AG04449 (cell line): ENCODE measurements at regions not wholly inside any gene's neighbourhood (a gene's known extent, or its start where the extent isn't known, plus 50 kb on each side); places are given as distances from the start of the nearest gene placed in this dataset.

Experiments
- CTCF ChIA-PET: fragments of 350-600 bp; formaldehyde crosslinking; extraction: SDS; loops from one replicate; lab custom pipeline; 2021; ENCODE audit warnings: antibody characterized with exemption; lab: Yijun Ruan, JAX
- POLR2A ChIA-PET: fragments of 400-600, 350-600 bp; formaldehyde crosslinking; extraction: SDS; loops from one replicate; lab custom pipeline; 2020; ENCODE audit warnings: antibody characterized with exemption, inconsistent platforms; lab: Yijun Ruan, JAX
- DNase-seq: peaks from one replicate; pipeline ENCODE4 v3.0.0-alpha.2; 2010; ENCODE audit warnings: low read depth, low spot score
- H3K4me3 ChIP-seq: 2 replicates; pipeline ENCODE4 v1.5.1; 2011; ENCODE audit warnings: low read depth, mild to moderate bottlenecking, control low read depth, low read length
- TF ChIP-seq, protein P1 (sequence below): IDR thresholded peaks from one replicate; pipeline ENCODE4 v1.5.1; 2011; ENCODE audit warnings: mild to moderate bottlenecking, moderate library complexity, low read length, control low read depth, inconsistent platforms; ENCODE audit not compliant: insufficient read depth; ENCODE audit errors: missing control alignments

- no peak overlapping the region for H3K4me3 ChIP-seq
- CTCF ChIA-PET, result no interaction called here
- TF ChIP-seq, protein P1, sequence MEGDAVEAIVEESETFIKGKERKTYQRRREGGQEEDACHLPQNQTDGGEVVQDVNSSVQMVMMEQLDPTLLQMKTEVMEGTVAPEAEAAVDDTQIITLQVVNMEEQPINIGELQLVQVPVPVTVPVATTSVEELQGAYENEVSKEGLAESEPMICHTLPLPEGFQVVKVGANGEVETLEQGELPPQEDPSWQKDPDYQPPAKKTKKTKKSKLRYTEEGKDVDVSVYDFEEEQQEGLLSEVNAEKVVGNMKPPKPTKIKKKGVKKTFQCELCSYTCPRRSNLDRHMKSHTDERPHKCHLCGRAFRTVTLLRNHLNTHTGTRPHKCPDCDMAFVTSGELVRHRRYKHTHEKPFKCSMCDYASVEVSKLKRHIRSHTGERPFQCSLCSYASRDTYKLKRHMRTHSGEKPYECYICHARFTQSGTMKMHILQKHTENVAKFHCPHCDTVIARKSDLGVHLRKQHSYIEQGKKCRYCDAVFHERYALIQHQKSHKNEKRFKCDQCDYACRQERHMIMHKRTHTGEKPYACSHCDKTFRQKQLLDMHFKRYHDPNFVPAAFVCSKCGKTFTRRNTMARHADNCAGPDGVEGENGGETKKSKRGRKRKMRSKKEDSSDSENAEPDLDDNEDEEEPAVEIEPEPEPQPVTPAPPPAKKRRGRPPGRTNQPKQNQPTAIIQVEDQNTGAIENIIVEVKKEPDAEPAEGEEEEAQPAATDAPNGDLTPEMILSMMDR, result no peak
- POLR2A ChIA-PET, result no interaction called here
- DNase-seq, result no peak
Measured at GRCh38 chr20:11165789-11166188, 492.0 kb upstream of the JAG1 start.

DNA sequence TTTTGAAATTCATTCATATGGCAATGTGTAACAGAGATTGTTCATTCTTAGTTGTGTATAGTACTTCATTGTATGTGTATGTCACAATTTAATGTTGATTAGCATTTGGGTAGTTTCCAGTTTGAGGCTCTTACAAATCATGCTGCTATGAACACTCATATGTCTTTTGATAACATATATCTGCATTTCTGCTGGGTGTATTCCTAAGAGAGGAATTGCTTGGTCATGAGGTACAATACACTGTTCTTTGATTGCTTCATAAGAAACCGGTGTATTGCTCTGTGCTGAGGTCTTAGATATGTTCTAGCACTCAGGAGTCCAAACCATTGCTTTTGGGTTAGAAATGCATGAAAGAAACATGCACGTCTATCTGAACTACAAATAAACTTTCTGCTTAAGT lies 492.9 kb upstream of the JAG1 start:
- DNase-seq, result no peak
- H3K4me3 ChIP-seq, result no peak overlapping the region
- CTCF ChIA-PET, result interaction anchor here (0.5 kb wide), 1 partner anchor 46 kb away, joined by 3 read pairs; no protein-coding TSS in a partner anchor
- TF ChIP-seq, protein P1, result no peak
- POLR2A ChIA-PET, result no interaction called here

DNA sequence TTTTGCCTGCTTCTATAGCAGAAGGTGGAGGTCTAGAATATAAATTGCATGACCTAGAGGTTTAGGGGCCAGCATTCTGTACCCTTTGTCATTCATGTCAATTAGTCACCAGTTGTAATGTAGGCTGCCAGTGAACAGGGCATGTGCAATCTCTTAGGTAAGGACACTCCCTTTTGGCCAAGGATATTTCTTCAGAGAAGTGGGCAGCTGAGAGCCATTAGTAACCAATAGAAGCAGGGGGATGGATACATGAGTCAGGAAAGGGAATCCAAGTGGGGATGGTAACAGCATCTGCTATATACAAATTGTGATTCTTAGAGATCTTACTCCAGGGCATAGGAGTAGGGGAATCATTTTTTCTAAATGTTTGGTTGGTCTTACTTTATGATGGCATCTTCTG lies 494.2 kb upstream of the JAG1 start:
- TF ChIP-seq, protein P1, result no peak
- POLR2A ChIA-PET, result no interaction called here
- no peak overlapping the region for H3K4me3 ChIP-seq
- no peak for DNase-seq
- CTCF ChIA-PET, result no interaction called here

DNA sequence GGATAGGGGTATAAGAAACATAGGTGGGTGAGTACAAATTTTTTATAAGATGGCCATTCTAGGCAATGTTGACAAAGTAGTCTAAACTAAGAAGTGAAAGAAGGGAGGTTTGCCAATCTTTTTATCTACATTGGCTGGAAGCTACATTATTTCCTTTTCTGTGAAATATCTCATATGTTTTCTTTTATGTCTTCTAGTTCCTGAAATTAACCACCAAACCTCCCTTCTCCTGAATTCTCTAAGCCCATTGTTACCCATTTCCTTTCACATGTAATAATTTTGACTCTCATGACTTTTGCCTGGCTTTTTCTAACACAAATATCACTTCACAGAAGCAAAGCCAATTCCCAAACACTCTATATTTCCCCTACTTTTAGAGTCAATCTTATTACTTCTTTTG lies 496.2 kb upstream of the JAG1 start:
- CTCF ChIA-PET, result no interaction called here
- H3K4me3 ChIP-seq, result no peak overlapping the region
- DNase-seq, result no peak
- POLR2A ChIA-PET, result no interaction called here
- TF ChIP-seq, protein P1, result no peak

DNA sequence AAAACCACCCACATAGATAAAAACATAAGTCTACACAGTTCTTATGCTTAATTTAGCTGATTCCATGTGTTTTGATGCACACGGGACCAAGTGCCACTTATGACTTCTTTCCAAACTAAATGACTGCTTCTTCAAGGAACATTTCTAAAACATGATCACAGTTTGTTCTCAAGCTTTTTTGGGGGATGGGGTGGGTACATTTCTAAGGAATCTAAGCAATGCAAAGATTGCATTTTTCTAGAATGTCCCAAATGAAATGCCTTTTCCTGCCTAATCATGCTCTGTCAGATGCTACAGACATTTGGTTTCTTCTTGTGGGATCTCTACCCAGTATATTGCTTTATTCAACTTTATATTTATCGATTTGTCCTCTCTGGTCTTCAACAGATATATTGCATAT lies 496.8 kb upstream of the JAG1 start:
- TF ChIP-seq, protein P1, result no peak
- no peak overlapping the region for H3K4me3 ChIP-seq
- CTCF ChIA-PET, result interaction anchor here (1.2 to 1.3 kb wide), 2 partner anchors 8 to 19 kb away, joined by 3 read pairs; no protein-coding TSS in a partner anchor
- POLR2A ChIA-PET, result no interaction called here
- peak; percentile 38 for DNase-seq

- TF ChIP-seq, protein P1, result no peak
- H3K4me3 ChIP-seq, result no peak overlapping the region
- POLR2A ChIA-PET, result no interaction called here
- CTCF ChIA-PET, result no interaction called here
- no peak for DNase-seq
Measured at GRCh38 chr20:11172881-11173280, 499.1 kb upstream of the JAG1 start.
